ENCODE measurements at regions not wholly inside any gene's neighbourhood (a gene's known extent, or its start where the extent isn't known, plus 50 kb on each side); places are given as distances from the start of the nearest gene placed in this dataset.

DNA sequence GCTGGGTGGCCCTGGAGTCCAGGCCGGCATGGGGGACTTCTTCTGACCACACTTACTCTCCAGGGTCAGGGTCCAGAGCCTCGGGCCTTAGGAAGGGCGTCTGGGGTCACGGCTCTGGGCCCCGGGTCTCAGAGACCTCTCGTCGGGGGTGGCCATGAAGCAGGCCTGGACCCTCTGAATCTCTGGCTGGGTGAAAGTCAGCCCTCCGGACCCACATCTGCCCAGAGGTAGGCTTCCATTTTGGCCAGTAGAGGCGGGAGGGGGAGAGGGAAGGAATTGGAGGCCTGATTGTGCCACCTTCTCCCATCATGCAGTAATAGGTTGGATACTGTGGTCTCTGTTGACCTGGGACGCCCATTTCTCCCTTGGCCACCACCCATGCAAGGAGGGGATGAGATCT lies 125.3 kb upstream of the GPC1 start:
- TF ChIP-seq CTCF (IDR thresholded peaks at IDR 0.05): no peak
- TF ChIP-seq ZFX (IDR thresholded peaks at IDR 0.05; ENCODE audit: borderline replicate concordance): no peak

Data from 22Rv1 (cell line).